ENCODE measurements at regions not wholly inside any gene's neighbourhood (a gene's known extent, or its start where the extent isn't known, plus 50 kb on each side); places are given as distances from the start of the nearest gene placed in this dataset.

GRCh38 chr6:131490441-131490840 lies 82.6 kb upstream of the ARG1 start (continued):
- TF ChIP-seq ZNF462 (CRISPR knock-in tag; IDR thresholded peaks at IDR 0.05) (no peak), REST (IDR thresholded peaks at IDR 0.05; ENCODE audit: unreplicated experiment) (no peak), POLR2AphosphoS5 (IDR thresholded peaks at IDR 0.05; ENCODE audit: low read depth) (no peak), ZNF331 (CRISPR knock-in tag; IDR thresholded peaks at IDR 0.05; ENCODE audit: low read depth) (no peak), NANOG (IDR thresholded peaks at IDR 0.05; ENCODE audit: borderline replicate concordance) (no peak)

GRCh38 chr6:131492932-131493573 lies 80.0 kb upstream of the ARG1 start:
- no peaks in the 10 kb centered on the region for H3K27me3 ChIP-seq (ENCODE audit: insufficient read depth)
- no peaks in the 10 kb centered on the region for H3K79me2 ChIP-seq (replicated peaks; ENCODE audit: insufficient read depth)
- H3K36me3 ChIP-seq (ENCODE audit: insufficient read depth), result no peaks in the 10 kb centered on the region
- no peak overlapping the region for H3K4me3 ChIP-seq
- no peak overlapping the region for H3K4me2 ChIP-seq
- H3K27me3 Mint-ChIP-seq (ENCODE audit: insufficient read depth, low read depth, poor library complexity), result no peaks in the 10 kb centered on the region
- H3K4me3 Mint-ChIP-seq, result no peak overlapping the region
- no peak for TF ChIP-seq ZNF331 (CRISPR knock-in tag; IDR thresholded peaks at IDR 0.05; ENCODE audit: low read depth)
- no peak overlapping the region for H3K27ac Mint-ChIP-seq
- H3K9me3 Mint-ChIP-seq, result peaks cover 7% of the 10 kb centered on the region; the same call in 2 of the 3 replicates
- no peaks in the 10 kb centered on the region for H3F3A ChIP-seq (replicated peaks; ENCODE audit: low read depth)
- H3K4me1 Mint-ChIP-seq, result no peaks in the 10 kb centered on the region; the same call in 2 of the 3 replicates
- H3K9me2 ChIP-seq (ENCODE audit: insufficient read depth), result peaks cover 21% of the 10 kb centered on the region
- no peaks in the 10 kb centered on the region; the same call in 1 of the 2 replicates for H3K4me1 ChIP-seq (ENCODE audit: insufficient read depth)
- H3K36me3 Mint-ChIP-seq (ENCODE audit: low read depth), result no peaks in the 10 kb centered on the region; the same call in 2 of the 3 replicates
- H4K20me1 ChIP-seq (replicated peaks; ENCODE audit: insufficient read depth), result no peaks in the 10 kb centered on the region
- no peak overlapping the region for H3K27ac ChIP-seq (ENCODE audit: low read depth)
- peak overlapping the region; percentile 69; the same call in 1 of the 2 replicates for H2AFZ ChIP-seq
- DNase-seq (ENCODE audit: low spot score) (no peak), ATAC-seq (no peak)

All from GM23338 (cell line).